Endothelial cell of umbilical vein (primary cell): ENCODE measurements at regions not wholly inside any gene's neighbourhood (a gene's known extent, or its start where the extent isn't known, plus 50 kb on each side); places are given as distances from the start of the nearest gene placed in this dataset.

Experiments used
- BruUV-seq: library from RNA; stranded (reverse); fragments of 400-500 nt; replicated peaks from 2 replicates; lab custom pipeline; 2021; lab: Mats Ljungman, UMichigan
- CTCF ChIA-PET: fragments of 300-600, 350-600 bp; sonication (Branson Sonifier 250); formaldehyde crosslinking; loops from one replicate; lab custom pipeline; 2021; ENCODE audit warnings: antibody characterized with exemption, inconsistent platforms; lab: Charles Lee
- POLR2A ChIA-PET: fragments of 300-600, 350-600 bp; sonication (Branson Sonifier 250); formaldehyde crosslinking; loops from one replicate; lab custom pipeline; 2021; ENCODE audit warnings: antibody characterized with exemption, inconsistent platforms; lab: Charles Lee
- DNase-seq: peaks from one replicate; pipeline ENCODE4 v3.0.0-alpha.2; 2011; ENCODE audit warnings: low read depth, low spot score
- FAIRE-seq: peaks from 2 replicates; lab custom pipeline; 2011; peaks lifted over from hg19 to GRCh38; lab: Jason Lieb, UNC
- H2AFZ ChIP-seq: 2 replicates; pipeline ENCODE4 v1.6.0; 2012; ENCODE audit warnings: low read depth, low read length, control low read depth, inconsistent platforms
- H3K27ac ChIP-seq: 2 replicates; pipeline ENCODE4 v1.5.1; 2011; ENCODE audit warnings: low read depth, mild to moderate bottlenecking, control low read depth, low read length, moderate library complexity; ENCODE audit not compliant: insufficient read depth
- H3K27me3 ChIP-seq, 2 experiments: 2 replicates each; pipeline versions ENCODE4 v1.6.0 to v1.6.1; 2011; ENCODE audit warnings: low read length in 2 of 2, mixed read lengths in 1 of 2; ENCODE audit not compliant: control insufficient read depth in 2 of 2, insufficient read depth in 2 of 2
- H3K36me3 ChIP-seq, 2 experiments: 2 replicates in 1 of 2; 3 replicates in 1 of 2; pipeline ENCODE4 v1.5.1; 2011; ENCODE audit warnings: low read length in 2 of 2, mild to moderate bottlenecking in 1 of 2, moderate library complexity in 1 of 2; ENCODE audit not compliant: control insufficient read depth in 2 of 2, insufficient read depth in 2 of 2; ENCODE audit errors: extremely low read depth in 1 of 2
- H3K4me1 ChIP-seq: 3 replicates; pipeline ENCODE4 v1.5.1; 2011; ENCODE audit warnings: mild to moderate bottlenecking, low read length; ENCODE audit not compliant: control insufficient read depth, insufficient read depth; ENCODE audit errors: extremely low read depth
- H3K4me2 ChIP-seq: 2 replicates; pipeline ENCODE4 v1.6.1; 2011; ENCODE audit warnings: low read length, control low read depth, mixed read lengths; ENCODE audit not compliant: insufficient read depth
- H3K4me3 ChIP-seq, 3 experiments: fragments of 200-600 bp in 1 of 3; sonication (generic), shearing (Covaris generic) in 1 of 3; replicated peaks in 1 of 3; 2 replicates each; pipeline ENCODE4 v1.5.1; 2011 to 2016; ENCODE audit warnings: control low read depth in 3 of 3, low read length in 3 of 3, mild to moderate bottlenecking in 2 of 3, inconsistent platforms in 1 of 3, low read depth in 1 of 3, moderate library complexity in 1 of 3; ENCODE audit not compliant: insufficient read depth in 1 of 3
- H3K79me2 ChIP-seq: 2 replicates; pipeline ENCODE4 v1.6.0; 2012; ENCODE audit warnings: low read length, inconsistent platforms; ENCODE audit not compliant: control insufficient read depth, insufficient read depth
- H3K9ac ChIP-seq: replicated peaks from 2 replicates; pipeline ENCODE3; 2011; ENCODE audit warnings: low read length, control low read depth; ENCODE audit not compliant: insufficient read depth; ENCODE audit errors: extremely low read depth
- H3K9me1 ChIP-seq: replicated peaks from 3 replicates; pipeline ENCODE4 v1.6.0; 2011; ENCODE audit warnings: mild to moderate bottlenecking, low read length; ENCODE audit not compliant: control insufficient read depth, insufficient read depth; ENCODE audit errors: extremely low read depth
- H3K9me3 ChIP-seq: replicated peaks from 2 replicates; pipeline ENCODE4 v1.5.1; 2012; ENCODE audit warnings: low read length, inconsistent platforms; ENCODE audit not compliant: control insufficient read depth, insufficient read depth
- H4K20me1 ChIP-seq: replicated peaks from 2 replicates; pipeline ENCODE3; 2011; ENCODE audit warnings: mild to moderate bottlenecking, low read length; ENCODE audit not compliant: control insufficient read depth, insufficient read depth; ENCODE audit errors: extremely low read depth
- EZH2 ChIP-seq: IDR thresholded peaks from 2 replicates; pipeline ENCODE4 v1.6.1; 2012; ENCODE audit warnings: borderline replicate concordance, low read depth, mild to moderate bottlenecking, moderate library complexity, low read length, inconsistent platforms; ENCODE audit not compliant: severe bottlenecking
- FOS ChIP-seq: IDR thresholded peaks from 2 replicates; pipeline ENCODE4 v1.6.1; 2011; ENCODE audit warnings: mild to moderate bottlenecking, low read length, moderate library complexity, borderline replicate concordance; ENCODE audit not compliant: insufficient read depth
- GATA2 ChIP-seq: IDR thresholded peaks from 2 replicates; pipeline ENCODE4 v1.7.0; 2011; ENCODE audit warnings: low read depth, mild to moderate bottlenecking, moderate library complexity, mixed read lengths, low read length; ENCODE audit not compliant: insufficient read length, insufficient read depth
- JUN ChIP-seq: IDR thresholded peaks from 2 replicates; pipeline ENCODE4 v1.6.1; 2011; ENCODE audit warnings: borderline replicate concordance, low read depth; ENCODE audit not compliant: insufficient read length, insufficient read depth
- MAX ChIP-seq: IDR thresholded peaks from 2 replicates; pipeline ENCODE4 v1.6.1; 2011; ENCODE audit not compliant: insufficient read depth, insufficient read length
- MYC ChIP-seq: IDR thresholded peaks from one replicate; pipeline ENCODE4 v1.6.1; 2011; ENCODE audit warnings: mild to moderate bottlenecking, low read depth, low read length
- POLR2A ChIP-seq: IDR thresholded peaks from 2 replicates; pipeline ENCODE4 v1.6.1; 2012; ENCODE audit warnings: low read depth, mild to moderate bottlenecking, control low read depth, low read length
- POLR2AphosphoS5 ChIP-seq: IDR thresholded peaks from 2 replicates; pipeline ENCODE4 v1.6.1; 2012; ENCODE audit warnings: low read depth, mild to moderate bottlenecking, control low read depth, low read length, moderate library complexity; ENCODE audit not compliant: insufficient read depth
- dilution Hi-C: fragments of 300-500 bp; cut with MboI; formaldehyde crosslinking; loops from one replicate; pipeline ENCODE4 v1.15.0; 2019; ENCODE audit warnings: low sequenced_read_pairs; ENCODE audit not compliant: extremely low pct_ligation_motif_present
- intact Hi-C: fragments of 100-400 bp; cut with micrococcal nuclease; formaldehyde crosslinking; loops from one replicate; pipeline ENCODE4 v1.10.0; 2022
- TF ChIP-seq, protein P1 (sequence below), 2 donors: IDR thresholded peaks; 1 replicate in 1 of 2; 2 replicates in 1 of 2; pipeline ENCODE4 v1.5.1; 2011; ENCODE audit warnings: low read length in 2 of 2, mild to moderate bottlenecking in 2 of 2, moderate library complexity in 2 of 2, control low read depth in 1 of 2, inconsistent platforms in 1 of 2, low read depth in 1 of 2; ENCODE audit not compliant: insufficient read depth in 1 of 2; ENCODE audit errors: extremely low read depth in 1 of 2

DNA sequence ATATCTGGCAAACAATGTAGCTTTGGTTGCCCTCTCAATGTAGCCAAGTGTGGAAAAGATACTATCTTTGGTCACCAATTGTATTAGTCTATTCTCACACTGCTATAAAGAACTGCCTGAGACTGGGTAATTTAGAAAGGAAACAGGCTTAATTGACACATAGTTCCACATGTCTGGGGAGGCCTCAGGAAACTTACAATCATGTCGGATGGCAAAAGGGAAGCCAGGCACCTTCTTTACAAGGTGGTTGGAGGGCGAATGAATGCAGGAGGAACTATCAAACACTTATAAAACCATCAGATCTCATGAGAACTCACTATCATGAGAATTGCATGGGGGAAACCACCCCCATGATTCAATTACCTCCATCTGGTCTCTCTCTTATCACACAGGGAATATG lies 133.1 kb upstream of the TBCA start:
- TF ChIP-seq POLR2A (no peak), GATA2 (no peak), EZH2 (no peak), JUN (no peak), MAX (no peak), POLR2AphosphoS5 (no peak), MYC (no peak), FOS (no peak)
- TF ChIP-seq, protein P1, sequence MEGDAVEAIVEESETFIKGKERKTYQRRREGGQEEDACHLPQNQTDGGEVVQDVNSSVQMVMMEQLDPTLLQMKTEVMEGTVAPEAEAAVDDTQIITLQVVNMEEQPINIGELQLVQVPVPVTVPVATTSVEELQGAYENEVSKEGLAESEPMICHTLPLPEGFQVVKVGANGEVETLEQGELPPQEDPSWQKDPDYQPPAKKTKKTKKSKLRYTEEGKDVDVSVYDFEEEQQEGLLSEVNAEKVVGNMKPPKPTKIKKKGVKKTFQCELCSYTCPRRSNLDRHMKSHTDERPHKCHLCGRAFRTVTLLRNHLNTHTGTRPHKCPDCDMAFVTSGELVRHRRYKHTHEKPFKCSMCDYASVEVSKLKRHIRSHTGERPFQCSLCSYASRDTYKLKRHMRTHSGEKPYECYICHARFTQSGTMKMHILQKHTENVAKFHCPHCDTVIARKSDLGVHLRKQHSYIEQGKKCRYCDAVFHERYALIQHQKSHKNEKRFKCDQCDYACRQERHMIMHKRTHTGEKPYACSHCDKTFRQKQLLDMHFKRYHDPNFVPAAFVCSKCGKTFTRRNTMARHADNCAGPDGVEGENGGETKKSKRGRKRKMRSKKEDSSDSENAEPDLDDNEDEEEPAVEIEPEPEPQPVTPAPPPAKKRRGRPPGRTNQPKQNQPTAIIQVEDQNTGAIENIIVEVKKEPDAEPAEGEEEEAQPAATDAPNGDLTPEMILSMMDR (IDR thresholded peaks at IDR 0.05; ENCODE audit: extremely low read depth in 1 of 2, insufficient read depth in 1 of 2, low read depth in 1 of 2, low read length in 2 of 2), result no peak
- no peaks in the 10 kb centered on the region for H3K4me1 ChIP-seq
- DNase-seq (no peak), FAIRE-seq (no peak)
- no peak overlapping the region for H3K9ac ChIP-seq
- BruUV-seq, result no TSS peak
- H3K9me1 ChIP-seq, result no peaks in the 10 kb centered on the region
- CTCF ChIA-PET, result no interaction called here
- H3K4me3 ChIP-seq, result no peak overlapping the region
- H3K27ac ChIP-seq, result no peak overlapping the region
- no peaks in the 10 kb centered on the region for H3K36me3 ChIP-seq
- peaks cover 16 to 36% of the 10 kb centered on the region in 2 experiments for H3K27me3 ChIP-seq
- no peak overlapping the region for H3K4me2 ChIP-seq
- no peaks in the 10 kb centered on the region for H3K79me2 ChIP-seq
- H2AFZ ChIP-seq, result no peak overlapping the region
- POLR2A ChIA-PET, result no interaction called here
- H4K20me1 ChIP-seq, result no peaks in the 10 kb centered on the region
- intact Hi-C loops, result no loop called here
- no peaks in the 10 kb centered on the region for H3K9me3 ChIP-seq
- dilution Hi-C loops, result no loop called here
